DMS153 (cell line): ENCODE measurements at regions not wholly inside any gene's neighbourhood (a gene's known extent, or its start where the extent isn't known, plus 50 kb on each side); places are given as distances from the start of the nearest gene placed in this dataset.
"Not testable (repeated sequence)": the region's sequence is repeated elsewhere in the genome, so short reads cannot be mapped to it uniquely, and the experiment has no call there.

Experiments
- DNase-seq: peaks from one replicate; lab custom pipeline; 2025; lab: John Stamatoyannopoulos, UW

DNA sequence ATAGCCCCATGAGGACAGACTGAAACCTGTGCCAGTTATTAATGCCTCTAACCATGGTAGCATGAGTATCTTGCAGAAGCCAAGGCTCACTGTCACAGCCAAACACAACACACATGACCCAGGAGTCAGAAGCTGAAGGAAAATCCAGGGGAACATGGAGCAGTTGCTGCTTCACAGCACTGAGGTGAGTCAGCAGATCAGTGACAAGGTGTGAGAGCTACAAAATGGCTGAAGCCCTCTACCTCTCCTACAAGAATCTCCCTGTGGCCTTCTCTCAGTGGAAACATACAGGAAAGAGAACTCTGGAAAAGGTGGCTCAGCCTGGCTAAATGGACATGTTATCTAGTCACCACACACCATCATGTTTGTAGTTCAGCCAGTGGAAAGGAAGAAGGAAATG, 93.5 kb downstream of the NAB1 start:
- DNase-seq = no peak

DNA sequence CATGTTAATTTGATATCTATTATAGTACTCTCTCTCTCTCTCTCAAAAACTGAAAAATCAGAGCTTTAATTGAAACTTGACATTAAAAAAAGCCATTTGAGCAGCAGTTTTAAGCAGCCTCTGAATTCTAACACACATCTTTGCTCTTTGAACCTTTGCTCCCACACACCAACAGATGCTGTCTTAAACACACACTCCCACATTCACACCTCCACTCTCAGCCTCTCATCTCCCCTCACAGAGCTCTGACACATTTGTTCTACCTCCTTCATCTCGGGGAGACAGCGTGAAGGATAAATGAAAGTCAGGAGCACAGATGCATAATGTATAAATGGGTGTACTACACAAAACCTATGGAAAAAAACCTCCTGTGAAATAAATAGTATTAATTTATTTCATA, 95.2 kb downstream of the NAB1 start:
- DNase-seq = no peak

DNA sequence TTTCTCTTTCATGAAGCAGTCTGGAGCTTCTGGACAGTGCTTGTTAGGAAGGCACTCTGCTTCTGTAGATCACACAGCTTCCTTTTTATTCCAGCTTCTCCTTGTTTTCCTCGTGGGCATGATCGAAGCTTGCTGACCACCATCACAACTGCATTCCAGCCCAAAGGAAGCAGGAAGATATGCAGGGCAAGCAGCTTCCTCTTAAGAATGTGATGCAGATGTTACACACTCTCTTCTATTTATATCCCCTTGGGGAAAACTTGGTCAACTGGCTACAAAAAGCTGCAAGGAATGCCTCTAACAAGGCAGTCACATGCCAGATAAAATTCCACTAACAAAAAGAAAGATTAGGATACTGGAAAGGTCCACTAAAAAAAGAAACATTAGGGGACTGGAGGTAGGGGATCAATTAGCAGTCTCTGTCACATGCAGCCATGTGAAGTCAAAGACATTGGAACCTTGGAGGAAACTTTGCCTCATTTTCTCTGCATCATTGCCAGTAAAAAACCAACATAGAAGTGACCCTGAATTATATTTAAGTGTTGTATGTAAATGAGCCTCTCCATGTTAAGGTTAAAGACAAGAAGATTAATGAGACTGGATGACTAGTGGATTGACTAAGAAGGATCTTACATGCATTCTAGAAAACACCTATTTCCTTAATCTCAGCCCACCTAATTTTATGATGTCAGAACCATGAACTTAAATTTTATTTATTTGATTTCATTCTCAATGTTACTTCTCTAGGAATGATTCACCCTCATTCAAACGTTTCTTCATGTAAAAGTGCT, 98.3 kb downstream of the NAB1 start:
- DNase-seq = no peak

DNA sequence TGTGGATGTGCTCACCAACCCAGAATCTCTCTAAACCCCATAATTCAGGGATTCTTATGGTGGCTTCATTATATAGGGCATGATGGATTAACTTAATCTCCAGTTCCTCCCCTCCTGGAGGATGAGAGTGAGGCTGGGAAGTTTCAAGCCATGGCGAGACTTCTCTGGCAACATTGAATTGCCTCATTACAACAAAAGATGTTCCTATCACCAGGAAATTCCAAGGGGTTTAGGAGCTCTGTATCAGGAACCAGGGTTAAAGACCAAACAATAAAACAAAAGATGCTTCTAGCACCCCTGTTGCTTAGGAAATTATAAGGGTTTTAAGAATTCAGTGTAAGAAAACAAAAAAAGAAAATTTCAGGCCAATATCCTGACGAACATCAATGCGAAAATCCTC, 100.1 kb downstream of the NAB1 start:
- no peak for DNase-seq

DNA sequence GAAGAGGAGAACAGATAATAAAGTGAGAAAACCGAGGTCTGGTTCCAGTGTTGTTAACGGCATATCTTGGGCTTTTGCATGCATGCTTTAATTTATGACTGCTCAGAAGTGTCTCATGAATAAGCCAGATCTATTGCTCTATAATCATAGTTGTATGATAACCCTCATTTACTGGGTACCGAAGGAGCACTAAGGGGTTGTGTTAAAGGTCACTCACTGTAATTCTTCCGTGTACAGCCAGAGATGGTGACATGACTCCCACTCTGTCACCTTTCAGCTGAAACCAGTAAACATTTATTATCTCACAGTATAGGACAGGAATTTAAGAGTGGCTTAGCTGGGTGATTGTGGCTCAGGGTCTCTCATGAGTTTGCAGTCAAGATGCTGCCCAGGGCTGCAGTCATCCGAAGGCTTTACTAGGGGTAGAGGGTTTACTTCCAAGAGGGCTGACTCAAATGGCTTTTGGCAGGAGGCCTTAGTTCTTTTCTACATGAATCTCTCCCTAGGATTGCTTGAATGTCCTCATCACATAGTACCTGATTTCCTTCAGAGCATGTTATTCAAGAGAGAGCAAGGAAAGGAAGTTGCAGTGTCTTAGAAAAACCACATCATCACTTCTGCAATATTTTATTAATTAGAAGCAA, 107.0 kb downstream of the NAB1 start:
- no peak for DNase-seq

DNA sequence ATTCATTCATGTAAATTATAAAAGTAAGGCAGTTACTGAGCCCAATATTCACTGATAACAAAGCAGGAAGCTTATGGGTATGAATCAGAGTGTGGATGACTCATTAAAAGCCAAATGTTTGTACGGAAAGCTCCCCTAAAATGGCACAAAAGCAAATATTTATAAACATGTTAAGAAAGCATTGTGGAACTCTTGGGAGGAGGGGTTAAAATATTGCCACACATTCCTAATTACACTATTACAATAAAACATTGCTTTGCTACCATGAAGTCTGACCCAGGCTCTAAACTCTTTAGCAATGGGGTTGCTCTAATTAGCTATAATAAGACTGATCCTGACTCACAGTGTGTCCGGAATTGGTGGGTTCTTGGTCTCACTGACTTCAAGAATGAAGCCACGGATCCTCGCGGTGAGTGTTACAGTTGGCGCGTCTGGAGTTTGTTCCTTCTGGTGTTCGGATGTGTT, 110.9 kb downstream of the NAB1 start:
- no peak for DNase-seq

DNA sequence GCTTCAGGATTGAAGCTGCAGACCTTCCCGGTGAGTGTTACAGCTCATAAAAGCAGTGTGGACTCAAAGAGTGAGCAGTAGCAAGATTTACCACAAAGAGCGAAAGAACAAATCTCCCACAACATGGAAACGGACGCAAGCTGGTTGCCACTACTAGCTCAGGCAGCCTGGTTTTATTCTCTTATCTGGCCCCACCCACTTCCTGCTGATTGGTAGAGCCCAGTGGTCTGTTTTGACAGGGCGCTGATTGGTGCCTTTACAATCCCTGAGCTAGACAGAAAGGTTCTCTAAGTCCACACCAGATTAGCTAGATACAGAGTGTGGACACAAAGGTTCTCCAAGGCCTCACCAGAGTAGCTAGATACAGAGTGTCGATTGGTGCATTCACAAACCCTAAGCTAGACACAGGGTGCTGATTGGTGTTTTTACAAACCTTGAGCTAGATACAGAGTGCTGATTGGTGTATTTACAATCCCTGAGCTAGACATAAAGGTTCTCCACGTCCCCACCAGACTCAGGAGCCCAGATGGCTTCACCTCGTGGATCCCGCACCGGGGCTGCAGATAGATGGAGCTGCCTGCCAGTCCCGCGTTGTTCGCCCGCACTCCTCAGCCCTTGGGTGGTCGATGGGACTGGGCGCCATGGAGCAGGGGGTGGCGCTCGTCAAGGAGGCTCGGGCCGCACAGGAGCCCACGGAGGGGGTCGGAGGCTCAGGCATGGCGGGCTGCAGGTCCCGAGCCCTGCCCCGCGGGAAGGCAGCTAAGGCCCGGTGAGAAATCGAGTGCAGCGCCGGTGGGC, 111.7 kb downstream of the NAB1 start:
- not testable (repeated sequence) for DNase-seq

DNA sequence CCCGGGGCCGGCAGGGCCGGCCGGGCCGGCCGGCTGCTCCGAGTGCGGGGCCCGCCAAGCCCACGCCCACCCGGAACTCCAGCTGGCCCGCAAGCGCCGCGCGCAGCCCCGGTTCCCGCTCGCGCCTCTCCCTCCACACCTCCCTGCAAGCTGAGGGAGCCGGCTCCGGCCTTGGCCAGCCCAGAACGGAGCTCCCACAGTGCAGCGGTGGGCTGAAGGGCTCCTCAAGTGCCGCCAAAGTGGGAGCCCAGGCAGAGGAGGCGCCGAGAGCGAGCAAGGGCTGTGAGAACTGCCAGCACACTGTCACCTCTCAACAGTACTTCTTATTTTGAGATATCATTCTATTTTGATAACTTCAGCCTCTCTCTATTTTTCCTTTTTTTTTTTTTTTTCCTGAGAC, 112.3 kb downstream of the NAB1 start:
- DNase-seq = not testable (repeated sequence)

DNA sequence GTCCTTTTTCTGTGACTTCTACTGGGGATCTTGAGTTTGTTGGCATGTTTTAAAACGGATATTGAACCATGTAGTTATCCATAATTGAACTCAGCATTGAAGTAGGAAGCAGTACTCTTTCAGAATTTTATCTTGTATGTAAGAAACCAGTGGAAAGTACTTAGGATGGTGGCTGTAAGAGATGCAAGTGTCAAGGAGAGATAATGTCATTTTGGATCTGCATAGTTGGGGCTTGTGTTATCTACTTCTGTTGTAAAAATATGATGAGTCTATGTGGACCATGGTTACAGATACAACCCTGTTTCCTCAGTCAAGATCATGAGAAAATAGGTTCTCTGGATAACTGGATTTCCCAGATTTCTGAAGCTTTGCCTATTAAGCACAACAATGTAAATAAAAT, 113.7 kb downstream of the NAB1 start:
- DNase-seq = no peak

DNA sequence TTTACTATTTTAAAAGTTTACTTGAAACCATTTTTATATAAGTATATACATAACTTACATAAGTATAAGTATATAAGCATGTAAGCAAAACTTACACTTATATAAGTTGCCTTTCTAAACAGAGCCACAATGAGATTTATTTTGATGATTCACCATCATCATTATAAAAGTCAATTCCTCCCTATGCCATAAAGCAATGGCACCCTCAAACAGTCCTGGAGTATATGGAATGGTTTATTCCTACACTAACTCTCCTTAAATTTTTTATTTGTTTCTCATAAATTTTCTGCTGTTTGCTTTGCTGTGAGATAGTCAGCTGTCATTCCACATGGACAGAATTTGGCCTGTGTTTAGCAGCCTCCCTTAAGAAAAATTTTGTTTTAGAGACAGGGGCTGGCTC, 114.2 kb downstream of the NAB1 start:
- no peak for DNase-seq

DNA sequence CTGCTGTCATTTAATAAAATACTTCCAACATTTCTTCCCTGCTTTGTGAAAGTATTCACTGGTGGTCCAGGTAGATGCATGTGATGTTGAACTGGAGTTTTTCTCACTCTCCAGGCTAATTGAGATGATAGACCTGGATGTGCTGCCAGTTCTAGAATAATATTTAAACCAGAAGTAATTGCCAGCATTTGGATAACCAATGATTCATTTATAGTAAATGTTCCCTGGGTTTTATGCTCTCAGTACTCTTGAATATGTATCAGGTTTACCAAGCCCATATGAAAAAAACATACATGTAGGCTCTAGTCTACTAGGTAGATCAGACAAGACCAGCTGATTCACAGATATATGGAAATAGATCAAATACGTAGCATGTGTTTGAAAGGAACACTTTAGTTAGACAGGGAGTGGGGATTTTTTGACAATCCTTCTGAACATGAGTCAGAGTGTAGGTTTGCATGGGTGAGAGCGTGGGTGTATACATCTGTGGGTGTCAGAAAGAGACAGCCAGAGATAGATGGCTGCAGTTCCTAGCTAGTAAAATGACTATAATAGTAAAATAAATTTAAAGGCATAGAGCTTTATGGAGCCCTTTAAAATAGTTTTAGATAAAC, 115.1 kb downstream of the NAB1 start:
- DNase-seq = no peak

DNA sequence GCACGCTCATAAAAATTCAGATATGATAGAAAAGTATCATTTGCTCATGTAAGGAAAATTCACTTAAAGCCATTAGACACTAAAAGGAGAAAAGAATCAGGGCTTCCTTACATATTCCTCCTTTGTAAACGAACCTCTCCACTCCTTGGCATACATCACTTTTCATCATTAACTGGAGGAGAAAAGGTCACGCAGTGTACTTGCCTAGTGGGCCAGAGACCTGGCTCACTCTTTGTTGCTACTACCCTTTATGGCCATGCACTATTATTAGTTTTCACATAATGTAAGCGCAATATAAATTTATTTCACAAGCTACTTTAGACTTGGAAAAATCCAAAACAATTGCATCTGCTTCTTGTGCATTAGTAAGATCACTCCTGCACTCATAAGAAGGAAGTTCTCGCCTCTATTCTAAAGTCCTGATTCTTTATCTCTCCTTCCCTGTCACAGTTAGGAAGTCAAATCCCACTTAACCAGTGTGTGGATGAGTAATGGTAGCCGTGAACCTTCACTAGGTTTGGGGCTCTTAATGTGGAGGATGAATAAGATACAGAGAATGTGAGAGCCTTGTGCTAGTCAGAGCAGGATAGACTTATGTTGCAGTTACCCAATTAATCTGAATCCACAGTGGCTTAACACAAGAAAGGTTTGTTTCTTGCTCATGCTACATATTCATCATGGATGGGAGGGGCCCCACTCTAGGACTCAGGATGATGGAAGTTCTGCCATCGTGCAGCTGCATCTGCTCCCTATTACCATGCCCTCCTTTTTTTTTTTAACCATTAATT, 115.0 kb upstream of the GLS start:
- DNase-seq = no peak

DNA sequence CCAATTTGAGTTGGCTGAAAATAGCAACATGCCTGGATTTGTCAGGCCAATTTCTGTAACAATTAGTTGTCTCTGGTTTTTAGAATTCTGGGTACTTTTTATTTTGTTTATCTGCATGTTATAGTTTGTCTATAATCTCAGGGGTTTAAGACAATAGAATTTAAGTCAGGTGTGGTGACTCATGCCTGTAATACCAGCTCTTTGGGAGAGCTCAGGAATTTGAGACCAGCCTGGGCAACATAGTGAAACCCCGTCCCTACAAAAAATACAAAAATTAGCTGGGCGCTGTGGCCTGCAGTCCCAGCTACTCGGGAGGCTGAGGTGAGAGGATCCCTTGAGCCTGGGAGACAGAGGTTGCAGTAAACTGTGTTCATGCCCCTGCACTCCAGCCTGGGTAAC, 114.4 kb upstream of the GLS start:
- no peak for DNase-seq

DNA sequence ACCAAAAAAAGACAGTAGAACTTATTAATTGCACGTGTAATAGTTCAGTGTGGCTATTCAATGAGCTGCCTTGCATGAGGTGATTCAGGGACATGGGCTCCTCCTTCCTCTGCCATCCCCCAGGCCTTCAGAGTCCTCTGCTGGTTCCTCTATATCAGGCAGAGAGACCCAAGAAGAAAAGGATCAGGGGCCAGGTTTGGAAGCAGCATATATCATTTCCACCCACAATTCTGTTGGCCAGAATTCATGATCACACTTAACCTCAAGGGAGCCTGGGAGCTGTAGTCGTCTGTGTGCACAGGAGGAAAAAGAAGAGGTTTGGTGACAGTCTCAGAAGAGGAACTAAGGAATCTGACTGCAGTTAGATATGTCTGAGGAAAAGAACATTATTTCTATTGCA, 114.0 kb upstream of the GLS start:
- no peak for DNase-seq

DNA sequence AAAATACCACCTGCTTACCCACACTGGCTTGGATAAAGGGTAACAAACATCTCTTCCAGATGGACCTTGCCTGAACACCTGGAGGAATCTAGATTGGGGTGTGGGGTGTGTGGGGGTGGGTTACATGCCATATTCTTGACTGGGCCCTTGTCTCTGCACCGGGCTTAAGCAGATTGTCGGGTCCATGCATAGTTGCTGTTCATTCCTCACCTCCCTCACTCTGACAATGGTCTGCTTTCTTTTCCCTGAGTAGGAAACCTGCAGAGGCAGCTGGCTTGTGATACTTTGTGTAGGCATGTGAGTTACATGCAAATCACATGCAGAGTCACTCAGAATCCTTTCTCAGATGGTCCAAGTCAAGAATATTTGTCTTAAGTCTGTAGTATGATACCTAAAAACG, 112.8 kb upstream of the GLS start:
- no peak for DNase-seq

DNA sequence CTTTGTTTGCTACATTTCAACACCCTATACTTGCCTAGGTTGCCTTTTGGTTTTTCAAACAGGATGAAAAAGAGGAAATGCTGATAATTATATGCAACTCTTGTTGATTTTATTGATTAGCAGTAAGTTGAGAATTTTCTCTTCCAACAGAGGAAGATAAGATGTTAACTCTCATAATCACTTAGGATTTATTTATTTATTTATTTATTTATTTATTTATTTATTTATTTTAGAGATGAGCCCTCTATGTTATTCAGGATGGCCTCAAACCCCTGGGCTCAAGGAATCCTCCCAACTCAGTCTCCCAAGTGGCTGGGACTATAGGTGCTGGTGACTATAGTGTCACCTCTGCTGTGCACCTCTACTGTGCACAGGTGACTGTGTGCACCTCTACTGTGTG, 111.4 kb upstream of the GLS start:
- DNase-seq = no peak

DNA sequence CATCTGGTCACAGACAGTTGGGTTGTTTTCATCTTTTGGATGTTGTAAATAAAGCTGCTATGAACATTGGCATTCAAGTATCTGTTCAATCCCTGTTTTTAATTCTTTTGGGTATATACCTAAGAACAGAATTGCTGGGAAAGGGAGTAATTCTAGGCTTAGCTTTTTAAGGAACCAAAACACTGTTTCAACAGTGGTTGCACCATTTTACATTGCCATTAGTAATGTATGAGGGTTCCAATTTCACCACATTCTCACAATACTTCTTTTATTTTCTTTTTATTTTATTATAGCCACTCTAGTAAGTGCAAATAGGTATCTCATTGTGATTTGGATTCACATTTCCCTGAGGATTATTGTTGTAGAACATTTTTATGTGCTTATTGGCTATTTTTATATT, 108.9 kb upstream of the GLS start:
- DNase-seq = no peak

DNA sequence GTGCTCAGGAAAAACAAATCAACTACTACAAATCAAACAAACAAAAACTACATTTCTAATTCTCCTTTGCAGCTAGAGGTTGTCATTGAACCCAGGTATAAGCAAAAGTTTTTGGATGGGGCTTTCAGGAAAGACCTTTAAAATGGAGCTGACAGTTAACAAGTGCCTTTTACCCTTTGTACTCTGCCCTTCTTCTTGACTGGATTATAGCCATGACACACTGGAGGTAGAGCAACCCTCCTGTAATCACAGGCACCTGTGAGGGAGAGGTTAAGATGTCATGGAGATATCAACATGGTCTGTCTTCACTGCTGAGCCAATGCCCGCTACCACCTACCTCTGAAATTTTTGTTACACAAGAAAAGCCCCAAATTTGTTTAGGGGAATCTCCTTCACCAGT, 100.0 kb upstream of the GLS start:
- DNase-seq = no peak

DNA sequence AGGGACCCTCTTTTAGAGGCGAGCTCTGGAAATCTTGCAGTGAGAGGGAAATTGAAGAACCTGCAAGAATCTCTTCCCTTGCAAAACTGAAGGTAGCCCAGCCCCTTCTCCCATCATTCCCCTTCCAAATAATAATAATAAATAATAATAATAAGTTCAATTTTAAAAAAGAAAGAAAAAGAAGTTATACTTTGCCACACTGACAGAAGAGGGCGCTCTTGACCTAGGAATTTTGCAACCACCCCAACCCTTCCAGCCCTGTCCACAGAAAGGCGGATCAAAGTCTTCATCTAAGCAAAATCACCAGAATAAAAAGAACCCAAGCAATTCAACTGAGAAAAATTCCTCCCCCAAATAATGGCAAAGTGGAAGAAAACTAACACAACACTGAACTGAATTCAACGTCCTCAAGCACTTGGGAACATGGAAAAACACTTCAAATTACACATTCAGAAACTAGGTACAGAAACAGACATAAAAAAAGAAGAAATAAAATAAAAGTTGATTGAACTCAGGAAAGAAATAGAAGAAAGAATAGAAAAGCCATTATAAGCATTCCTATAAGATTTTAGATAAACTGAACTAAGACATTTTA, 98.9 kb upstream of the GLS start:
- DNase-seq = no peak

DNA sequence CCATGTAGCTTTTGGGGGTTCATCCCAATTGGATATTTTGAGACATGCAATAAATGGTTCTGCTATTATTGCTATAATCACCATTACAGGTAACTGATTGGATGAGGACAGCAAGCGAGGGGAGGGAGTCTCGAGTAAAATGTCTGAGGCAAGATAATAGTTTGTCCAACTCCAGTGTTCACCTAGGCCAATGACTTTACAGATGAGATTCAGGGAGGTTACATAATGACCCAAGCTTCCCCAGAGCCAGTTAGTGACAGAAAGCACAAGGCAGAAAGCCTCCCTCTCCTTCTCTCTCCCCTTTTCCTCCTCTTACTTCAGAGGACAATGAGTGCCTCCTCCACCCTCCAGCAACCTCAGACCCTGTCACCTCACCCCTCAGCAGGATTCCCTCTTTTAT, 98.4 kb upstream of the GLS start:
- no peak for DNase-seq

DNA sequence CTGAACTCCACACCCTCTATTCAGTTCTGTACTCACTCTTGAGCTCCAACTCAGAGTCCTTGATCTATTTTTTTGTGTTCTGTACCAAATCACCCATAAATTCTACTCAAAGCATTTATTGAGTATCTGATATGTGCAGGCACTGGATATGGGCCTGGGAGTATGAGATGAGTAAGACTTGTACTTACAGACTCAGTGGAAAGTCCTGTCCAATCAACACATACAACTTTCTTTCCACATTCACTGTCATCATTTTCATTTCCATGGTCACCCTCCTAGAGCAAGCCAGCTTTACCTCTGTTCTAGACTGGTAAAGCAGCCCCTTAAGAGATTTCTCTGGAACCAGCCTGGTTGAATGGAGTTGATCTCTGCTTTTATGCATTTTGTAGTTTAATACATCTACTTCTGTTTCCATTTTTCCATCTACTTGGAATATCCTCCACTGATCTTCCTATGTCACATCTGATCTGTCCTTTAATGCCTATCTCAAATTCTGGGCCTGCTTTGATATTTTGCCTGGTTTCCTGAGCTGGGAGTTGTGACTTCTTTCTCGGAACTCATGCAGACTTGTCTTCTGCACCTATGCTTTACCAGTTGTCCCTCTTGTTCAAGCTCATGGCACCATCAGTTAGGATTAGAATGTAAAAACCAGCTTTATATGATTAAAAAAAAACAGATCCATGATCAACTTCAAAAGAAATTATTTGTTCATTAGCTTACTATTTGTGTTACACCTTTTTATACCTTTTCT, 96.9 kb upstream of the GLS start:
- no peak for DNase-seq
